RKO (cell line): ENCODE measurements at regions not wholly inside any gene's neighbourhood (a gene's known extent, or its start where the extent isn't known, plus 50 kb on each side); places are given as distances from the start of the nearest gene placed in this dataset.

Experiments
- DNase-seq: peaks from one replicate; pipeline ENCODE4 v3.0.0-alpha.2; 2016; ENCODE audit warnings: low spot score

- peak; percentile 74 for DNase-seq
Measured at GRCh38 chr4:15231265-15232091, 196.4 kb upstream of the C1QTNF7 start.

DNA sequence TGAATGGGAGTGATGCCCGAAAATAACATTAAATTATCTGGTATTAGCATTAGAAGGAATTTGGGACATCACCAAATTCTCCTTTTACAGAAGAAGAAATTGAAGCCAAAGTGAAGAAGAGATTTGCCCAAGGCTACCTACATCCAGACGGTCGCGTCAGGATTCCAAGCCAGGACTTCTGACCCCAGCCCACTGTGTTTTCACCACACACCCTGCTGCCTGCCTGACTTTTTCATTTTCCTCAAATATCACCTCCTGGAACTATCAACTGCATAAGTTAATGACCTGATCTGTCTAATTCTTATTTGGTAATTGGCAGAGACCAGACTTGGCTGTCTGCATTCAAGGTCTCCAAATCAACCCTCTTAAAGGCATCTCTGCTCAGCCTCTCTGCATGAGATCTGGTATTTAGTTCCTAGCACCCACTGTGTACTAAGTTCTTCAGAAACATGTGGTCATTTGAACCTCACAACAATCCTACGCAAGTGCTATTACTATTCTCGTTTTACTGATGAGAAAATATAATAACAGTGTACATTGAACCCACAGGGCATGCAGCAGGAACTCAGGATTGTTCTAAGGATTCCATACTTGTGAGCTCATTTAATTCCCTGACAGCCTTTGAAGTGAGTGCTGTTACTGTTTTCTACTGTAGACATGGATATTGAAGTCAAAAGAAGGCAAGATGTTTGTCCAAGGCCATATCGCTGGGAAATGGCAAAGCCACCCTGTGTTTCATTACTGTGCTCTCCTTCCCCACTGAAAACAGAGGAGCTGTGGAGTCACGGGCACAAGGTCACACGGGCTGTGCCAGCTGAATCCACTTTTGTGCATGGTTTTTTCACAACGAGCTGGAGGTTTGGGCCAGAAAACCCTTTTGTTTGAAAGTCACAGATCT lies 195.2 kb upstream of the C1QTNF7 start:
- DNase-seq = no peak

DNA sequence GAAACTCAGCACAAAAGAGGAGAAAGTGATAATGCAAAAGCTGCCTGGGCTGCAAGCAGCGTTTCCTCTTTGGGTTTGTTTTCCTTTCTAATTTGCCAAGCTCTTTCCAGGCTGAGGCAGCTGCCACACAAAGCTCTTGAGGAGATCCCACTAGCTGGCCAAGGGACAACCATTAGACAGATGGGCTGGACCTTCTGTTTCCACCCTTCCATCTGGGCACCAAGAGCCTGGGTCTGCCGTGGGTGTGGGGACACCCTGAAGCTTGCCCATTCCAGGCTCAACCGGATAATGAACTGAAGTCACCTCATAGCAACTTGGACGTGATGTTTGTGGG lies 194.6 kb upstream of the C1QTNF7 start:
- DNase-seq = no peak

GRCh38 chr4:15233626-15234025 lies 194.2 kb upstream of the C1QTNF7 start:
- DNase-seq = no peak

GRCh38 chr4:15234116-15234855 lies 193.5 kb upstream of the C1QTNF7 start:
- peak; percentile 62 for DNase-seq

DNA sequence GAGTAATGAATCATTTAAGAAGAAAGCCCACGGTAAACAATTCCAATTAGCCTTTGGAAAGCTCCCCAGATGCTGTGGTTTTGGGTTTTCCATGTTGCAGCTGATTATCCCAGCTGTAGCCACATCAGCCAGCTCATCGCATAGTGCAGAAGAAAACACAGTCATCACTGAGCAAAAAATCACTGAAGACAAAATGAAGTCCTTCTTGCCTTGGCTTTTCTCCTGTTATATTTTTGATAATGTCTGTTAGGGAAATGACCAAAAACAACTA lies 193.0 kb upstream of the C1QTNF7 start:
- DNase-seq = peak; percentile 56

- no peak for DNase-seq
Measured at GRCh38 chr4:15235135-15235534, 192.7 kb upstream of the C1QTNF7 start.

GRCh38 chr4:15237648-15238230 lies 190.1 kb upstream of the C1QTNF7 start:
- DNase-seq = no peak

DNA sequence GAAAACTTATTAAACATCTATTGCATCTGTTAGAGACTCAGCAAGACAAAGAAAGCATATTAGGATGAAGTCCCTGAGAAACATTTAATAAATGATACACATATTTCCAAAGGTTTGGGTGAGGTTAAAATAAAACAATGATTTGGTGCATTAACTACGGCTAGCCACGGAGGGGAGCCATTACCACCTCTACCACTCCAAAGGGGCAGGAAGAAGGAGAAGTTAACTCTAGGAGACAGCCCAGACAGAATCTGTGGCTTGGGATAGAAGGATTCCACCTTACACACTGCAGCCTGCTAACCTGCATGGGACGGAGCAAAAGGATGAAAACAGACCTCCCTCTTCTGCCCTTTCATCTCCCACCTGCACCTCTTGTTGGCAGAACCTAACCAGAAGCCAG lies 189.1 kb upstream of the C1QTNF7 start:
- DNase-seq = peak; percentile 29

- no peak for DNase-seq
Measured at GRCh38 chr4:15239866-15240265, 188.0 kb upstream of the C1QTNF7 start.

DNA sequence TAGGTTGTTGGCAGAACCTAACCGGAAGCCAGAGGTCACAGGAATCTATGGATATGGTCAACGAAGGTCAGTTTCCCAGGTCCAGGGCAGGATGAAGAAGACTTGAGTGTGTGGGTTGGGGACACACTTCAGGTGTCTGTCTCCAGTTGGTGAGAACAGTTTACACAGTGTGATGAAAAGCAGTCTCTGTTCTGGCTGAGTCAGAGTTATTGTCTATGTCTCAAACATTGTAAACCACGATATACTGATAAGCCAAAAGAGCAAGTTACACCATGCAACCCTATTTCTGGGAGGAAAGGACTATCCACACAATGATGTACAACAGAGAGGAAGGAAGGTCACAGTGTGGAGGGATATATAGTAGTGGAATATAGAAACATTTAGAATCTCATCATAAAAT lies 187.1 kb upstream of the C1QTNF7 start:
- no peak for DNase-seq

DNA sequence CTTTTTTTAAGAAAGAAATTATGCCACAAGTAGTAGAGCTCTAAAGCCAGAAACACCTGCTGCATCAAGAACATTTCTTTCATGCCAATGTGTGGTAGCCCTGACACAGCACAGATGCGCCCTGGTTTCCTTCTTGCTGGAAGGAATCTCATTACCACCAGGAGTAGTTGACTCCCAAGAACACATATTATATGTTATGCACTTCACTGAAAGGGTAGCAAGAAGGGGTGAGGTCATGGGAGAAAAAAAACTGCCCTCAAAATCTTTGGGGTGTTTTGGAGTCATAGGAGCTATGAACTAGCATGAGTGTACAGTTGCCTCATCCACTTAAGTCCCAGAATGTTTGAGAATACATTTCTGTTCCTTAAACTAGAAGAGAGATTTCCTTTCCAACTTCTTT lies 185.8 kb upstream of the C1QTNF7 start:
- no peak for DNase-seq

DNA sequence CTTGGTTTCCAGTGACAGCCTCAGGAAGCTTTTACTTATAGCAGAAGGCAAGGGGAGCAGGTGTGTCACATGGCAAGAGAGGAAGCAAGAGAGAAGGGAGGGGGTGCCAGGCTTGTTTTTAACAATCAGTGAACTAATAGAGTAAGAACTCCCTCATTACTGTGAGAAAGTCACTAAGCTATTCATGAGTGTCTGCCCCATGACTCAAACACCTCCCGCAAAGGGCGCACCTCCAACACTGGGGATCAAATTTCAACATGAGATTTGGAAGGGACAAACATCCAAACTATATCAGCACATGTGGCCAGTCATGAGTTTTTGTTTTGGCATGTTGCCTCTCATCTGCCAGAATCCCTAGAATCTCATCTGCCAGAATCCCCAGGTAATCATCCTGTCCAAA lies 183.5 kb upstream of the C1QTNF7 start:
- DNase-seq = no peak

DNA sequence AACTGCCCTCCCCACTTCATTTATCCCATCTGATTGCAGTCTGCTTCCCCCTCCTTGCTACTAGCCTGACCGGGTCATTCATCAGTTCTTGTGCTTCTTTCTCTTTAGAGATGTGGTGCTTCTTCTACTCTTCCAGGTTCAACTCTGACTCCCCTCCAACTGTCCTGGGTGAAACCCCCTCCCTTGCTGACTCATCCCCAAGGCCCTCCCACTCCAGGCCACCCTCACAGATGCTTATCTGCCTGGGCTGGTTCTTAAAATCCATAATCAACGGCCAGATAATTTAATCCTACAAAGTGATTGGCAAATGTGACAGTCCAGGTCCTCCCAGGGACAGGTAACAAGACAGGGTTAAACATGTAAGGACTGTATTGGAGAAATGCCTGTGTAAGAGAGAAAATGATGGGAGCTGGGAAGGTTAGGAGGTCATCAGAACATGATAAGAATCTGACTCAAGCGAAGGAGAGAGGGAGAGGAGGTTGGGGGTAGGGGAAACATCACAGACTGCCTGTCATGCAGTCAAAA lies 182.8 kb upstream of the C1QTNF7 start:
- no peak for DNase-seq

- DNase-seq = no peak
Measured at GRCh38 chr4:15250021-15250441, 177.8 kb upstream of the C1QTNF7 start.

- no peak for DNase-seq
Measured at GRCh38 chr4:15253349-15253748, 174.5 kb upstream of the C1QTNF7 start.

DNA sequence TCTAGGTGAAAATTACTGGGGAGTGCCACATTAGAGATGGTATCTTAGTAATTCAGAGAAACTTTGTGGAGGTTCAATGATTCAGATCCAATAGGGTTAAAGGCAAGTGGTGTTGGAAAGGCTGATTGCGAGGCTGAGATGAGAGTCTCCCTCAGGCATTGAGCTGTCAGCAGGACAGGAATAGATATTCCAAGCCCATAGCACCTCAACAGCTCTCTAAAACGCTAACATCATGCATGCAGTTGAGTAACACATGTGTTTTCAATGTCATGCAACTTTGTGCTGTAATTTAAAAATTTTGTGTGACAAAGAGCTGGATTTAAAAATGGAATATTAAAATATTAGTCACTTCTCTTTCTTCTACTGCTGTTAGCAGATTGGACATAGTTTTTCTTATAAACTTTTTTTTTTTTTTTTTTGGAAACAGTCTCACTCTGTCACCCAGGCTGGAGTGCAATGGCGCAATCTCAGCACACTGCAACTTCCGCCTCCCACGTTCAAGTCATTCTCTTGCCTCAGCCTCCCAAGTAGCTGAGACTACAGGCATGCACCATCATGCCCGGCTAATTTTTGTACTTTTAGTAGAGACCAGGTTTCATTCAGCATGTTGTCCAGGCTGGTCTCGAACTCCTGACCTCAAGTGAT lies 173.5 kb upstream of the C1QTNF7 start:
- DNase-seq = no peak

GRCh38 chr4:15255537-15255936 lies 172.3 kb upstream of the C1QTNF7 start:
- DNase-seq = no peak

GRCh38 chr4:15260758-15261157 lies 167.1 kb upstream of the C1QTNF7 start:
- no peak for DNase-seq

- DNase-seq = peak; percentile 3
Measured at GRCh38 chr4:15262396-15262795, 165.4 kb upstream of the C1QTNF7 start.

DNA sequence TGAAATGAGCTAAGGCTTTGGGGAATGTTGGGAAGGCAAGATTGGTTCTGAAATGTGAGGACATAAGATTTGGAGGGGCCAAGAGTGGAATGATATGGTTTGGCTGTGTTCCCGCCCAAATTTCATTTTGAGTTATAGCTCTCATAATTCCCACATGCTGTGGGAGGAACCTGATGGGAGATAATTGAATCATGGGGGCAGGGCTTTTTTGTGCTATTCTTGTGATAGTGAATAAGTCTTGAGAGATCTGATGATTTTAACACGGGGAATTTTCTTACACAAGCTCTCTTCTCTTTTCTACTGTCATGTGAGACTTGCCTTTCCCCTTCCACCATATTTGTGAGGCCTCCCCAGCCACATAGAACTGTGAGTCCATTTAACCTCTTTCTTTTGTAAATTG lies 157.6 kb upstream of the C1QTNF7 start:
- DNase-seq = no peak

GRCh38 chr4:15286041-15286440 lies 141.8 kb upstream of the C1QTNF7 start:
- no peak for DNase-seq
